Stimulated activated naive B cell treated with anti-CD40 and anti-IgM and Interleukin-4, amounts not matched to agents 10 μg/mL and 1 μg/mL and 100 μg/mL, for 72 hours (primary cell): ENCODE measurements at regions not wholly inside any gene's neighbourhood (a gene's known extent, or its start where the extent isn't known, plus 50 kb on each side); places are given as distances from the start of the nearest gene placed in this dataset.

Experiments used
- ATAC-seq, 2 donors: fragments of 150-1000 bp; cut with Tn5 transposase; replicated peaks; 2 replicates each; pipeline ENCODE4 v1.10.0; 2021; ENCODE audit warnings: moderate library complexity in 1 of 2
- DNase-seq: peaks from one replicate; pipeline ENCODE4 v3.0.0; 2021
- H3K27ac Mint-ChIP-seq: one replicate; pipeline ENCODE4 v1.8.0; 2022; ENCODE audit warnings: mild to moderate bottlenecking, mixed read lengths
- H3K27me3 Mint-ChIP-seq, 2 donors: one replicate each; pipeline ENCODE4 v1.8.0; 2022; ENCODE audit warnings: mixed read lengths in 2 of 2
- H3K36me3 Mint-ChIP-seq, 2 donors: one replicate each; pipeline ENCODE4 v1.8.0; 2022; ENCODE audit warnings: mixed read lengths in 2 of 2, mild to moderate bottlenecking in 1 of 2
- H3K4me1 Mint-ChIP-seq, 2 donors: one replicate each; pipeline ENCODE4 v1.8.0; 2022; ENCODE audit warnings: mixed read lengths in 2 of 2, mild to moderate bottlenecking in 1 of 2
- H3K4me3 Mint-ChIP-seq, 2 donors: one replicate each; pipeline ENCODE4 v1.8.0; 2022; ENCODE audit warnings: mild to moderate bottlenecking in 2 of 2, mixed read lengths in 2 of 2, moderate library complexity in 1 of 2
- H3K9me3 Mint-ChIP-seq, 2 donors: one replicate each; pipeline ENCODE4 v1.8.0; 2022; ENCODE audit warnings: mixed read lengths in 2 of 2, mild to moderate bottlenecking in 1 of 2

DNA sequence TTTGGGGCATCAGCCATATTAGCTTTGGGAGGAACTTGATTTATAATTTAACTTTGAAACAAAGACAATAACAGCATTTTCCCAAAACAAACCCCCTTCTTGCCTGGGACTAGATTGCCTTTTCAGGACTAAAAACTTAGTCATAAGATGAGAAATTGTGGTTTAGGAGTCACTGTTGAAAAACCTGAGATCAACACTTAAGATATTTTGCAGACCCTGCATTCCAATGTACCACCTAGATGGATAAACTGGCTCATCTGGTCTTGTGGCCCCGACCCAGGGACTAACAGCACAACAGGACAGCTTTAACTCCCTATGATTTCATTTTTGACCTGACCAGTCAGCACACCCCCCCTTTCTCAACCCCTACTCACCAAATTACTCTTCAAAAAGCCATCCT is 1165.4 kb downstream of the XPNPEP1 start:
- Mint-ChIP-seq H3K4me3 (no peak overlapping the region), H3K27me3 (no peaks in the 10 kb centered on the region), H3K27ac (no peak overlapping the region), H3K4me1 (no peaks in the 10 kb centered on the region), H3K9me3 (no peaks in the 10 kb centered on the region), H3K36me3 (no peaks in the 10 kb centered on the region)
- no peak for DNase-seq
- ATAC-seq, result no peak

DNA sequence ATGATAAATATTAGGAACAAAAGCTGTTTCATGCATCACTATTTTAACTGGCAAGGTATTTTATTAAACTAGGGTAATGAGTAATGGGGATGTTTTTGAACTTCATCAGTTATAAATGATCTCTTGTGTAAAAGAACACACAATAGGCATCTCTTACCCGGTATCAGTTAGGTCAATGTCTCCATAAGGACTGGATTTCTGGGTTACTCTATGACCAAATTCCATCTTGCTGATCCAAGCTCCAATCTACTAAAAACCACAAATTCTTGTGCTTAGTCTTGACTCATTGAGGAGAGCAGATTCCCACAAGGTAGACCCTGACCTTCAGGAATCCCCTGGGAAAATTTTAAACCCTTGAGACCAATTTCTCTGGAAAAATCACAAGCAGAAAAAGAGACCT is 1167.7 kb downstream of the XPNPEP1 start:
- H3K4me3 Mint-ChIP-seq, result no peak overlapping the region
- no peaks in the 10 kb centered on the region for H3K36me3 Mint-ChIP-seq
- no peaks in the 10 kb centered on the region for H3K4me1 Mint-ChIP-seq
- no peaks in the 10 kb centered on the region for H3K27me3 Mint-ChIP-seq
- DNase-seq (no peak), ATAC-seq (no peak)
- H3K9me3 Mint-ChIP-seq, result no peaks in the 10 kb centered on the region
- no peak overlapping the region for H3K27ac Mint-ChIP-seq

DNA sequence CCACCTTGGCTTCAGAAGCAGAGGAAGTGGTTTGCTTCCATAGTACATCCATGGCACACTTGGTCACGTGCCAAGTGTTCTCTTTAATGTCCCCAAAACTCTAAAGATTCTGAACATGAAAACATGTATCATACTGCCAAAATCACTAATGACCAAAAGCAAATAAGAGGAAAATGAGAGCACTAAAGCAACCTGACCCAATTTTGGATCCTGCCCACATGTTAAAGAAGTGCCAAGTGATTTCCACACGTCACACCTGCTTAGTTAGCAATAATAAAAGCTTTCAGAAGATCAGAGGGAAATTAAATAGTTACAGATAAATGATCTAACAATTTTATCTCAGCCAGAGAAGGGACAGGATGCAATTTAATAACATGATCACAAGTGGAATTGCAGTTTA is 1170.0 kb downstream of the XPNPEP1 start:
- ATAC-seq (no peak), DNase-seq (no peak)
- H3K27ac Mint-ChIP-seq, result no peak overlapping the region
- no peaks in the 10 kb centered on the region for H3K36me3 Mint-ChIP-seq
- no peaks in the 10 kb centered on the region for H3K4me1 Mint-ChIP-seq
- no peaks in the 10 kb centered on the region for H3K27me3 Mint-ChIP-seq
- no peaks in the 10 kb centered on the region for H3K9me3 Mint-ChIP-seq
- H3K4me3 Mint-ChIP-seq, result no peak overlapping the region

DNA sequence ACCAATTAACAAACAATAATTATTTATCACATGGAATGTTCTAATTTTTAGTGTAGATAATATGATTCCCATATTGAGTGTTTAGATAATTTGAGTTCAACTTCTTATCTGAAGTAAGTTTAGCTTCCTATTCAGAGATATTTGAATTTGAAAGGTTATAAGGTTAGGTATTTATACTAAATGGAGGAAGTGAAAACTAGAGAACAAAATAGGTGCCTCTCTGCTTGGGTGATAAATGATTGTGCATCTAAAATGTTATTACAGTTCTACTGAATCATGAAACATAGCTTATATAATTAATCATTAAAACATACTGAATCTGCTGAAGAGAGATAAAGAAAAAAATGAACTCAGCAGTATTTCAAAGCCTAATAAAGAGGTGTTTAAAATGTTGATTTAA is 1174.3 kb downstream of the XPNPEP1 start:
- Mint-ChIP-seq H3K27ac (no peak overlapping the region), H3K4me3 (no peak overlapping the region), H3K4me1 (no peaks in the 10 kb centered on the region), H3K36me3 (no peaks in the 10 kb centered on the region), H3K27me3 (no peaks in the 10 kb centered on the region), H3K9me3 (peaks cover 0 to 1% of the 10 kb centered on the region in 2 donors)
- no peak for ATAC-seq
- DNase-seq, result no peak

DNA sequence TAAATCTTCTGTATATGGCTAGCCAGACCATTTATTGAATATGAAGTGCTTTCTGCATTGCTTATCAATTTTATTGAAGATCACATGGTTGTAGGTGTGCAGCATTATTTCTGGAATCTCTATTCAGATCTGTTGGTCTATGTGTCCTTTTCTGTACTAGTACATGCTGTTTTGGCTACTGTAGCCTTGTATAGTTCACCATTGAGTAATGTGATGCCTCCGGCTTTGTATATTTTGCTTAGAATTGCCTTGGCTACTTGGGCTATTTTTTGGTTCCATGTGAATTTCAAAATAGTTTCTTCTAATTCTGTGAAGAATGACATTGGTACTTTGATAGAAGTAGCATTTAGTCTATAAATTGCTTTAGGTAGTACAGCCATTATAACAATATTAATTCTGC is 1187.2 kb downstream of the XPNPEP1 start:
- ATAC-seq, result no peak

DNA sequence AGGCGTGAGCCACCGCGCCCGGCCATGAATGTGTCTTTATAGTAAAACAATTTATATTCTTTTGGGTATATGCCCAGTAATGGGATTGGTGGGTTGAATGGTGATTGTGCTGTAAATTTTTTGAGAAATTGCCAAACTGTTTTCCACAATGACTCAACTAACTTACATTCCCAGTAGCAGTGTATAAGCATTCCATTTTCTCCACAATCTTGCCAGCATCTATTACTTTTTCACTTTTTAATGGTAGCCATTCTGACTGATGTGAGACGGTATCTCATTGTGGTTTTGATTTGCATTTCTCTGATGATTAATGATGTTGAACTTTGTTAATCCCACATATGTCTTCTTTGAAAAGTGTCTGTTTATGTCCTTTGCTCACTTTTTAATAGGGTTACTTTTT is 1187.9 kb downstream of the XPNPEP1 start:
- DNase-seq (no peak), ATAC-seq (no peak)
- Mint-ChIP-seq H3K9me3 (peaks cover 4 to 8% of the 10 kb centered on the region in 2 donors), H3K27ac (no peak overlapping the region), H3K4me1 (no peaks in the 10 kb centered on the region), H3K4me3 (no peak overlapping the region), H3K27me3 (no peaks in the 10 kb centered on the region), H3K36me3 (no peaks in the 10 kb centered on the region)

More for the DNA sequence above, 1187.2 kb downstream of the XPNPEP1 start:
- Mint-ChIP-seq H3K27ac (no peak overlapping the region), H3K36me3 (no peaks in the 10 kb centered on the region), H3K4me1 (no peaks in the 10 kb centered on the region), H3K9me3 (peaks cover 4 to 8% of the 10 kb centered on the region in 2 donors), H3K27me3 (no peaks in the 10 kb centered on the region), H3K4me3 (no peak overlapping the region)
- DNase-seq, result no peak

DNA sequence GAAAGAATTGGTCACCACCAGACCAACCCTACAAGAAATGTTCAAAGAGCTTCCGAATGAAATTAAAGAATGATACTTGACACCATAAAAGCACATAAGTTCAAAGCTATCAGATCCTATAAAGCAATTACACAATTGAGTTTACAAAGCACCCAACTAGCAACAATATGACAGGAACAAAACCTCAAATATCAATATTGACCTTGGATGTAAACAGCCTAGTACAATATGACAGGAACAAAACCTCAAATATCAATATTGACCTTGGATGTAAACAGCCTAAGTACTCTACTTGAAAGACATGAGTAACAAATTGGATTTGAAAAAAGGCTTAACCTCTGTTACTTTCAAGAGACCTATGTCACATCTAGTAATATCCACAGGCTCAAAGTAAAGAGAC is 1201.4 kb downstream of the XPNPEP1 start:
- no peaks in the 10 kb centered on the region for H3K4me1 Mint-ChIP-seq
- peaks cover 13 to 16% of the 10 kb centered on the region in 2 donors for H3K9me3 Mint-ChIP-seq
- H3K27ac Mint-ChIP-seq, result no peak overlapping the region
- no peak for DNase-seq
- no peaks in the 10 kb centered on the region for H3K27me3 Mint-ChIP-seq
- no peak overlapping the region for H3K4me3 Mint-ChIP-seq
- no peak for ATAC-seq
- H3K36me3 Mint-ChIP-seq, result no peaks in the 10 kb centered on the region

DNA sequence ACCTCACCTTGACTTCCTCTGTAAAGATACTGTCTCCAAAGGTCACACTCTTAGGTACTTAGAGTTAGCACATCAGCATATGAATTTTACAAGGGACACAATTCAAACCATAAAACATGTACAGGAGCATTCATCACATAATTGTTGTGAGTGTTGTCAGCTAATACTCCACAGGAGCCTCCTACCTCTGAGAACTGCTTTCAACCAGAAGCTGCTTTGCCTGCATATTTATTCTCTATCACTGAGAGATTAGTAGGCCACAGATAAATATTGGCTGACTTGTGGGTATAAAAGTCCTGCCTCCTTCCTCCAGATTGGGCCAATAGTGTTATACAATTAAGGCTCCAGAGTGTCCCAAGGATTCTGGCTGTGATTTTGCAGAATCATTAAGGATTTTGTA is 1207.0 kb downstream of the XPNPEP1 start:
- ATAC-seq, result no peak
- H3K27me3 Mint-ChIP-seq, result no peaks in the 10 kb centered on the region
- H3K36me3 Mint-ChIP-seq, result peaks cover 0 to 4% of the 10 kb centered on the region in 2 donors

DNA sequence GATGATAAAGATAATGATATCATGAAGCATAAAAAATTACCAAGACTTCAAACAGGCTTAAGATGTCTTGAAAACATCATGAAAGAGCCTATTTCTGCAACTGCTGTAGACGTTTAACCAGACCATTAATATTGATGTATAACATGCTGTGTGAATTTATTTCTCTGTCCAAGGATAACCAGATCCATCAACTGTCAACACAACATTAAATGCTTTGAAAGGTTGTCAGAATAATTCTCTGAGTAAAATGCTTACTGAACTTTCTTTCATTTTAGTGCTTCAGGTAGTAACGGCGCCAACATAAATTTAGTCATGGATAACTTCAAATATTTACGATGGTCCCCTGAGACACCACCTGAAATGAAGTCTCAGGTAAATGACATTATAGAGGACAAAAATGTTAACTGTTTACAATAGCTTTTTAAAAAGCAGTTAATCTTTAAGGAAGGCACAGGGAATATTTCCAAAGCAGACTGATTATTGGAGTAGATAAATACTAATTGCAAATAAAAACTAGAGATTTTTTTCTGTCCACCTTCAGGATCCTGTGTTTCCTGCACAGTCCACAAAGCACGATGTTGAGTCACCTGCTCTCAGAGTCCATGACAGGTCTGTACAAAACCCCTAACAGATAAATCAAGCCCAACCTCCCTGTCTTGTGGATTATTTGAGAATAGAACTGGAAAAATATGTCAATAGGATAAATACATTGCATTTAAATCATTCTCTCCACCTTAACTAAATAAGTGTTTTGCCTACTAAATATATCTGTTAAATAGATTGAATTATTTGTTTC is 1213.2 kb downstream of the XPNPEP1 start:
- Mint-ChIP-seq H3K4me3 (no peak overlapping the region), H3K4me1 (no peaks in the 10 kb centered on the region), H3K27me3 (no peaks in the 10 kb centered on the region), H3K27ac (no peak overlapping the region), H3K9me3 (peaks cover 5 to 7% of the 10 kb centered on the region in 2 donors), H3K36me3 (peaks cover 0 to 4% of the 10 kb centered on the region in 2 donors)
- no peak for ATAC-seq
- DNase-seq, result no peak

More for the DNA sequence above, 1207.0 kb downstream of the XPNPEP1 start:
- DNase-seq, result no peak
- no peaks in the 10 kb centered on the region for H3K4me1 Mint-ChIP-seq
- no peak overlapping the region for H3K27ac Mint-ChIP-seq
- H3K4me3 Mint-ChIP-seq, result no peak overlapping the region
- peaks cover 16 to 17% of the 10 kb centered on the region in 2 donors for H3K9me3 Mint-ChIP-seq

DNA sequence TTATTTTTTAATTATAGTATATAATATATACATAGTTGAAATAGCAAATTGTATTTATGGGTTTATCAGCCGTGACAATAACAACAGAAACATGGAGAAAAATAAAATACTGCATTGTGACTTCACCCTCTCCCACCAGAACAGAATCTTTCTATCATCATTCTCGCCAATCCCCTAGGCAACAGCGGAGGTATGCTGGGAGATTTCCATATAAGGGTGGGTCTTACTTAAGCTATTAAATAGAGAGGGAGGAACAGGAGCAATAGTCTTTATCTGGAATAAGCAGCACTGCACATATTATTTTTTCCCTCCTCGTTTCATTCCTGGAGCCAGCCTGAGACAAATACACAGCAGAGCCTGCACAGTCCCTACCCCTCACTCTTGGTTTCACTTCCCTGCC is 1214.9 kb downstream of the XPNPEP1 start:
- Mint-ChIP-seq H3K27me3 (no peaks in the 10 kb centered on the region), H3K27ac (no peak overlapping the region), H3K36me3 (peaks cover 0 to 4% of the 10 kb centered on the region in 2 donors), H3K9me3 (peaks cover 3 to 5% of the 10 kb centered on the region in 2 donors), H3K4me3 (no peak overlapping the region), H3K4me1 (no peaks in the 10 kb centered on the region)
- ATAC-seq (no peak), DNase-seq (no peak)

DNA sequence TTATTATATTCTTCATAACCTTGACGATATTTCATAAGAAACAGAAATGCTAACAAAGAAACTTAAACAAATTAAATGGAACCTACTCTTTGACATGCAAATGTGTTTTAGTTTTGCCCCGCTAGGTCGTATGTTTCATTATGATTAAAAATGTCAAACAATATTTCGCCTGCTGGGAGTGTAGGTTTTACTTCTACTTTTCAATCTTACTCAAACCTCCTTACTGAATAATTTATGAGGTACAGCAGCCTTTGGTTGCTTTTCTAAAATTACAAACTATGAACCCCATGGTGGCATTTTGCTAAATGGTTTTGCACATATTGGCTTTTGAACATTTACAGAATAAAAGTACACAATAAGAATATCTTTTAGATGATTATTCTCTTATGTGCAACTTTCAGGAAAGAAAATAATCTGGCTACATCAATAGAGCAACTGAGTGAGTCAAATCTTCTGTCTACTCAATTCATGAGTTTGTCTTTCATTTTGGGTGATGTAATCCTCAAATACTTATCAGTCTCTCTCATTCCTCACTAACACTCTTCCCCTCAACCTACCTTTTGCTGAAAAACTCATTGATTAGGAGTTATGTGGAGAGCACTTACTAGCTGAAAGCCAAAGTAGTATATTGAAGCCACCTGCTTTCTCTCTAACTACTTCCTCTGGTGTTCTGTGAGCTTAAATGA is 1226.4 kb downstream of the XPNPEP1 start:
- H3K9me3 Mint-ChIP-seq, result peaks cover 0 to 2% of the 10 kb centered on the region in 2 donors
- peak overlapping the region; percentile 70 for H3K27ac Mint-ChIP-seq
- no peak for DNase-seq
- no peaks in the 10 kb centered on the region for H3K36me3 Mint-ChIP-seq
- no peaks in the 10 kb centered on the region for H3K27me3 Mint-ChIP-seq
- ATAC-seq, result peak; percentile 76 to 91
- H3K4me1 Mint-ChIP-seq, result no peaks in the 10 kb centered on the region
- no peak overlapping the region for H3K4me3 Mint-ChIP-seq

DNA sequence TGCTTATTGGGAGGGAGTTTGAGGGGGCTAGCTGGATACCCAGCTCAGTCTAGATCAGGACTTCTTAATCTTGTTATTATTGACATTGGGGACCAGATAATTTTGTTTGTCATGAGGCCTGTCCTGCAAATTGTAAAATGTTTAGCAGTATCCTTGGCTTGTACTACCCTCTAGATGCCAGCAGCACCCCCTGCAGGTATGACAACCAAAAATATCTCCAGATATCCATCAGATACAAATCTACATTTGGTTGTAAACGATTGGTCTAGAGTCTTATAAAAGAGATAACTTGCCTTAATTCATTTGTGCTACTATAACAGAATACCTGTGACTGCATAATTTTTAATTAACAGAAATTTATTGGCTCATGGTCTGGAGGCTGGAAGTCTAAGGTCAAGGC is 1232.2 kb downstream of the XPNPEP1 start:
- ATAC-seq (no peak), DNase-seq (no peak)
- H3K27me3 Mint-ChIP-seq, result no peaks in the 10 kb centered on the region
- peaks cover 0 to 3% of the 10 kb centered on the region in 2 donors for H3K9me3 Mint-ChIP-seq
- no peaks in the 10 kb centered on the region for H3K4me1 Mint-ChIP-seq
- no peaks in the 10 kb centered on the region for H3K36me3 Mint-ChIP-seq
- no peak overlapping the region for H3K4me3 Mint-ChIP-seq
- no peak overlapping the region for H3K27ac Mint-ChIP-seq

DNA sequence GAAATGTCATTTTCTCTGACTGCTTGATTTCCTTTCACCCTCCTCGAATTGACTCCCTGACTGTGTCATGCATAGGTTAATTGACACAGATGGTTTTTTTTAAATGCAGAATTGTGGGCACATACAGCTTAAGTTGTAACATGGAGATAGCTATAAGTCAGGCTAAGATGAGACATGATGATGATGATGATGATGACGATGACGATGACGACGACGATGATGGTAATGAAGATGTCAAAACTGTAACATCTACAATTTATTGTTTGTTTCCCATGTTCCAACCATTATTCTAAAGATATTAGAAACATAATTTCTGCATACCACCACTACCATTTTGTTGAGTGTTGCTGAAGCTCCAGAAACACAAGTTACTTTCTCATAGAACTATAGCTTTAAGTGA is 1232.8 kb downstream of the XPNPEP1 start:
- H3K36me3 Mint-ChIP-seq, result no peaks in the 10 kb centered on the region
- no peak for DNase-seq
- H3K4me1 Mint-ChIP-seq, result no peaks in the 10 kb centered on the region
- no peak for ATAC-seq
- no peaks in the 10 kb centered on the region for H3K27me3 Mint-ChIP-seq
- peaks cover 0 to 3% of the 10 kb centered on the region in 2 donors for H3K9me3 Mint-ChIP-seq
- H3K27ac Mint-ChIP-seq, result no peak overlapping the region
- no peak overlapping the region for H3K4me3 Mint-ChIP-seq

DNA sequence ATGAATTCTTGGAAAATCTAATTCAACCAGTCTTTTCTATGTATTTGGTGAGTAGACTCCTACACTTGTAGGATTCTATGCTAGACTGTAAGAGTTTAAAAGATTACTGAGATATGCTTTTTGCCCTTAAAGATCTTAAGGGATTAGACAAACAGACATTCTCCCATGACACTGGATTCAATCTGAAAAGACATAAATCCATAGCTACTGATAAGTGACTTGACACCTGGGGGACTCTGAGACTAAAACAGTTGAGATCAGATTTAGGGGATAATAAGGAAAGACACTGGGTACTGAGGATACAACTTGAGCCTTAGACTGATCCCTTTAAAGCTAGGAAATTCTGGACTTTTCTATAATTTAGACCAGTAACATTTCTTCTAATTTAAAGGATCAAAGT is 1233.4 kb downstream of the XPNPEP1 start:
- Mint-ChIP-seq H3K27me3 (no peaks in the 10 kb centered on the region), H3K27ac (no peak overlapping the region), H3K4me1 (no peaks in the 10 kb centered on the region), H3K9me3 (peaks cover 0 to 1% of the 10 kb centered on the region in 2 donors), H3K36me3 (no peaks in the 10 kb centered on the region), H3K4me3 (no peak overlapping the region)
- no peak for DNase-seq
- ATAC-seq, result no peak

DNA sequence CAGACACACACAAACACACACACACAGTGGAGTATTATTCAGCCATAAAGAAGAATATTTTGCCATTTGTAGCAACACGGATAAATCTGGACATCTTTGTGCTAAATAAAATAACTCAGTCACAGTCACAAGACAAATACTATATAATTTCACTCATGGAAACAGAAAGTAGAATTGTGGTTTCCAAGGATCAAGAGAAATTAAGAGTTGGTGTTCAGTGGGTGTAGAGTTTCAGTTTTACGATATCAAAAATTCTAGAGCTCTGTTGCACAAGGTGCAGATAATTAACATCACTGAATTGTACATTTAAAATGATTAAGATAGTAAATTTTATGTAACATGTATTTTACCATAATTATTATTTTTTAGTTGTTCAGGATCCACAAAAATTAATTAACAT is 1235.0 kb downstream of the XPNPEP1 start:
- Mint-ChIP-seq H3K27ac (no peak overlapping the region), H3K9me3 (peaks cover 0 to 1% of the 10 kb centered on the region in 2 donors), H3K27me3 (no peaks in the 10 kb centered on the region), H3K4me1 (no peaks in the 10 kb centered on the region), H3K4me3 (no peak overlapping the region), H3K36me3 (no peaks in the 10 kb centered on the region)
- DNase-seq, result no peak
- no peak for ATAC-seq
